AG04449 (cell line): ENCODE measurements at regions not wholly inside any gene's neighbourhood (a gene's known extent, or its start where the extent isn't known, plus 50 kb on each side); places are given as distances from the start of the nearest gene placed in this dataset.

Experiments
- CTCF ChIA-PET: fragments of 350-600 bp; formaldehyde crosslinking; extraction: SDS; loops from one replicate; lab custom pipeline; 2021; ENCODE audit warnings: antibody characterized with exemption; lab: Yijun Ruan, JAX
- POLR2A ChIA-PET: fragments of 400-600, 350-600 bp; formaldehyde crosslinking; extraction: SDS; loops from one replicate; lab custom pipeline; 2020; ENCODE audit warnings: antibody characterized with exemption, inconsistent platforms; lab: Yijun Ruan, JAX
- DNase-seq: peaks from one replicate; pipeline ENCODE4 v3.0.0-alpha.2; 2010; ENCODE audit warnings: low read depth, low spot score
- H3K4me3 ChIP-seq: 2 replicates; pipeline ENCODE4 v1.5.1; 2011; ENCODE audit warnings: low read depth, mild to moderate bottlenecking, control low read depth, low read length
- CTCF ChIP-seq: IDR thresholded peaks from one replicate; pipeline ENCODE4 v1.5.1; 2011; ENCODE audit warnings: mild to moderate bottlenecking, moderate library complexity, low read length, control low read depth, inconsistent platforms; ENCODE audit not compliant: insufficient read depth; ENCODE audit errors: missing control alignments

DNA sequence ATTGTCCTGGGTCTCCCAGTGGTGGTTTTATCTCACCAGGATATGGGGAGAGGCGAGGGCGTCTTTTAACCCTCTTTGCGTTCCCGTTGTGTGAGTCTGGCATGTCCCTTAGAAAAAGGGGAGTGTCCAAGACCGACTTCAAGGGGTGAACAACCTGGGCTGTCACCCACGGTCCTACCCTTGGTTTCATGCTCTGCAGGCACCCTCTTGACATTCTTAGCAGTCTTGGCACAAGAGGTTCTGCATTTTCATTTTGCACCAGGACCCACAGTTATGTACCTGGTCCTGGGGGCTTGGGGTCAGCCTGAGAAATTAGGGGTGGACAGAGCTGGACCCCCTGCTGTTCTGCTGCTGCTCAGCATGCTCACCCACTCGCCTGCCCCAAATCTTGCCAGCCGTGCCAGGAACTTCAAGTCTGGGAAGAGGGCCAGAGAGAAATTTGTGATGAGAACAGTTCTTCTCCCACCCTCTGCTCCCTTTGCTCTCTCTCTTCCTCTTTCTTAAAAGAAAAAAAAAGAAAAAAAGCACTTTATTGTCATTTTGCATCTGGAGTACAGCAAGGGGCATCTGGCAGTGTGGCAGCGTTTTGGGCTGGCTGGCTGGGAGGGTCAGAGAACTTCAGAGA, 471.2 kb downstream of the MIAT start:
- ChIA-PET POLR2A (no interaction called here), CTCF (no interaction called here)
- DNase-seq = no peak
- TF ChIP-seq CTCF = no peak
- no peak overlapping the region for H3K4me3 ChIP-seq

DNA sequence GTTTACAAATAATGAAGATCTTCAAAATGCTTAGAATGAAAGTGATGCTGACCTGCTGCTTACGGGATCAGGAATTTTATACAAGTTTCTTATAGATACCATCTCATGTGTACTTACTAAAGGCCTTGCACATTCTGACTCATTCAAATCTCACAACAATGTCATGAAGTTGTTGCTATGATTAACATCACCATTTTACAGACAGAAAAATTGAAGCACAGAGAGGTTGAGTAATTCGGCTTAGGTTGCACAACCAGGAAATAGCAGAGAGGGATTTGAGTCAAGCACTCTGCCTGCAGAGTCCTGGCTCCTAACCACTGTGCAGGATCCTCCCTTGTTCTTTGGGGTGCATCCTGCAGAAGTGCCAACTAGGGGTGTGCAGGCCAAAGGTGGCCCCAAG, 471.9 kb downstream of the MIAT start:
- DNase-seq = no peak
- no peak for TF ChIP-seq CTCF
- POLR2A ChIA-PET = no interaction called here
- H3K4me3 ChIP-seq = no peak overlapping the region
- CTCF ChIA-PET = no interaction called here

DNA sequence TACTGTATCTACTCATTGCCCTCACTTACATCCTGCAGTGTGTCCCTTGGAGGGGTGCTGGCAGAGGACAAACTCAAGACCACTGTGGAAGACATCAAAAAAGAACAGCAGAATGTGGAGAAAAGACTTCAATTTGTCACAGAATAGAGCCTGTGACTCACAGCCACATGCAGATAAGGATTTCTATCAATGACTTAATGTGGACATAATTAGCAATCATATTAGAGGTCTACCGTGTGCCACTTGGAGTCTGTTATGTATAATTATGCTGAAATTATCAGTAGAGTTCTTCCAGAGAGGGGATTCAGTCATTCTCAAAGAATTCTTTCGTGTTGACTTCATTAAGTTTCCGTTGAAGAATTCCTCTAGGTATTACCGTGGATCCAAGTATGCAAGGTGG, 473.5 kb downstream of the MIAT start:
- ChIA-PET CTCF (no interaction called here), POLR2A (no interaction called here)
- no peak overlapping the region for H3K4me3 ChIP-seq
- DNase-seq = no peak
- TF ChIP-seq CTCF = no peak

GRCh38 chr22:27131346-27131745, 474.0 kb downstream of the MIAT start:
- no peak overlapping the region for H3K4me3 ChIP-seq
- no peak for TF ChIP-seq CTCF
- DNase-seq = no peak
- ChIA-PET POLR2A (no interaction called here), CTCF (no interaction called here)

GRCh38 chr22:27132400-27132799, 475.0 kb downstream of the MIAT start:
- ChIA-PET POLR2A (no interaction called here), CTCF (interaction anchor here (1.1 kb wide), 1 partner anchor 166 kb away, joined by 4 read pairs; no protein-coding TSS in a partner anchor)
- TF ChIP-seq CTCF = no peak
- no peak for DNase-seq
- no peak overlapping the region for H3K4me3 ChIP-seq

- no peak overlapping the region for H3K4me3 ChIP-seq
- DNase-seq = no peak
- no peak for TF ChIP-seq CTCF
- POLR2A ChIA-PET = interaction anchor here (2.5 kb wide), 1 partner anchor 20 kb away, joined by 14 read pairs; no protein-coding TSS in a partner anchor
- CTCF ChIA-PET = interaction anchor here (1.1 kb wide), 1 partner anchor 165 kb away, joined by 4 read pairs; no protein-coding TSS in a partner anchor
These were observed 475.6 kb downstream of the MIAT start for GRCh38 chr22:27133019-27133431.
